GM23248 (cell line): ENCODE measurements at regions not wholly inside any gene's neighbourhood (a gene's known extent, or its start where the extent isn't known, plus 50 kb on each side); places are given as distances from the start of the nearest gene placed in this dataset.

Experiments
- EZH2 ChIP-seq: fragments of 200-600 bp; sonication (generic); IDR thresholded peaks from 2 replicates; pipeline ENCODE4 v1.6.1; 2018; ENCODE audit warnings: antibody characterized with exemption, mild to moderate bottlenecking; ENCODE audit not compliant: insufficient read depth, poor library complexity, severe bottlenecking
- EZH2phosphoT487 ChIP-seq: fragments of 200-600 bp; sonication (generic); IDR thresholded peaks from 2 replicates; pipeline ENCODE4 v1.6.1; 2018; ENCODE audit warnings: antibody characterized with exemption, moderate library complexity, mild to moderate bottlenecking, low read depth; ENCODE audit not compliant: insufficient read depth

DNA sequence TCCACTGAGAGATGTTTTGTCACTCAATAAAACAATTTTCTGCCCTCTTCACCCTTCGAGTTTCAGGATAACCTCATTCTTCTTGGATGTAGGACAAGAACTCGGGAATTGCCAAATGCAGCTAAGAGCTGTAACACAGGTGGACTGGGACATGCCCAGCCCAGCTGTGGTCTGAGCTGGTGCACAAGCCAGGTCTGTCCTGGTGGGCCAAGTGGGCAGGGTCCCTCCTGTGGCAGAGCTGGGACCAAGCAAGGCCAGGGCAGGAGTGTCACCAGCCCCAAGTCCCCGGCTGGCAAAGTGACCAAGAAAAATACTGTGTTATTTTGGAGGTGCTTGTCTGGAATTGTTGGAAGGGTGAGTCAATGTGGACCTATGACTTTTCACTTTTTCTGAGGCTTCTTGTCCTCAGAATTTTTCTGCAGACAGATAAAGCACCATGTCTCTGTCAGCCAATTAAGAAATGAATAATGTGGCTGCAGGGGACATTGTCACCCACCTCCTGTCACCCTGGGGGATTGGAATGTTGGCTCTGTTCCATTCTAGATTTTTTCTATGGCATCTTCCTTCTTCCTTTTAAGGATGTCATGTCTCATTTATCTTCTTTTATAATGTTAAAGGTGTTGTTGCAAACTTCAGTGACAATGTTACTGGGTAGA lies 645.2 kb upstream of the EPHA6 start:
- TF ChIP-seq EZH2phosphoT487 (no peak), EZH2 (no peak)
